K562 (cell line): ENCODE measurements at regions not wholly inside any gene's neighbourhood (a gene's known extent, or its start where the extent isn't known, plus 50 kb on each side); places are given as distances from the start of the nearest gene placed in this dataset.

Experiments used
- ATAC-seq: fragments of 200-7000 bp; cut with Tn5 transposase; 3 replicates; pipeline ENCODE4 v1.9.1; 2020; ENCODE audit warnings: moderate library complexity
- BruUV-seq: library from RNA; stranded (reverse); fragments of 400-500 nt; replicated peaks from 2 replicates; lab custom pipeline; 2021; lab: Mats Ljungman, UMichigan
- CTCF ChIA-PET: fragments of 300-600 bp; formaldehyde crosslinking; extraction: SDS; loops from one replicate; lab custom pipeline; 2021; ENCODE audit warnings: low intra/inter-chr PET ratio; lab: Yijun Ruan, JAX
- POLR2A ChIA-PET: fragments of 300-600, 350-650 bp; sonication (Branson Sonifier 250); formaldehyde crosslinking; extraction: SDS; loops from one replicate; lab custom pipeline; 2021; ENCODE audit warnings: antibody characterized with exemption, inconsistent platforms; lab: Yijun Ruan, JAX
- DNase-seq, 4 experiments: peaks; one replicate each; pipeline versions ENCODE4 v3.0.0 to v3.0.0-alpha.2; 2011 to 2018; ENCODE audit warnings: low spot score in 3 of 4, mixed read lengths in 3 of 4; ENCODE audit errors: extremely low read depth in 1 of 4
- FAIRE-seq: peaks from 2 replicates; lab custom pipeline; 2011; peaks lifted over from hg19 to GRCh38; lab: Jason Lieb, UNC
- H2AFZ ChIP-seq: 2 replicates; pipeline ENCODE4 v1.6.0; 2011; ENCODE audit warnings: low read depth, low read length, control low read depth, inconsistent platforms
- H3K27ac ChIP-seq: fragments of 200-600 bp; 3 replicates; pipeline ENCODE4 v1.8.0; 2011; ENCODE audit warnings: low read depth, mild to moderate bottlenecking, control low read depth, inconsistent platforms, low read length, moderate library complexity, mixed read lengths; ENCODE audit errors: extremely low read depth
- H3K27me3 ChIP-seq, 2 experiments: fragments of 300-600 bp in 1 of 2; 2 replicates in 1 of 2; 3 replicates in 1 of 2; pipeline versions ENCODE4 v1.6.0 to v1.8.0; 2011; ENCODE audit warnings: inconsistent platforms in 2 of 2, low read length in 2 of 2, mild to moderate bottlenecking in 1 of 2, mixed read lengths in 1 of 2, moderate library complexity in 1 of 2; ENCODE audit not compliant: control insufficient read depth in 2 of 2, insufficient read depth in 2 of 2
- H3K36me3 ChIP-seq: fragments of 300-600 bp; 3 replicates; pipeline ENCODE4 v1.8.0; 2011; ENCODE audit warnings: mild to moderate bottlenecking, low read length, inconsistent platforms; ENCODE audit not compliant: control insufficient read depth, insufficient read depth
- H3K4me1 ChIP-seq, 2 experiments: fragments of 200-600 bp in 1 of 2; replicated peaks in 1 of 2; 2 replicates in 1 of 2; 3 replicates in 1 of 2; pipeline versions ENCODE4 v1.5.1 to v1.8.0; 2011; ENCODE audit warnings: inconsistent platforms in 2 of 2, low read length in 2 of 2, mild to moderate bottlenecking in 1 of 2, mixed read lengths in 1 of 2, moderate library complexity in 1 of 2; ENCODE audit not compliant: control insufficient read depth in 2 of 2, insufficient read depth in 2 of 2
- H3K4me2 ChIP-seq: 2 replicates; pipeline ENCODE4 v1.6.1; 2011; ENCODE audit warnings: low read length, control low read depth, inconsistent platforms, mixed read lengths; ENCODE audit not compliant: insufficient read depth
- H3K4me3 ChIP-seq: fragments of 200-600 bp; sonication (generic), shearing (Covaris generic); 2 replicates; pipeline ENCODE4 v1.5.1; 2016; ENCODE audit warnings: control low read depth, inconsistent platforms
- H3K79me2 ChIP-seq: fragments of 200-600 bp; 3 replicates; pipeline ENCODE4 v1.8.0; 2011; ENCODE audit warnings: low read length, inconsistent platforms; ENCODE audit not compliant: control insufficient read depth, insufficient read depth
- H3K9ac ChIP-seq, 2 experiments: 2 replicates each; pipeline versions ENCODE4 v1.6.0 to v1.6.1; 2011; ENCODE audit warnings: low read depth in 2 of 2, low read length in 2 of 2, control low read depth in 1 of 2, inconsistent platforms in 1 of 2, mild to moderate bottlenecking in 1 of 2, mixed read lengths in 1 of 2; ENCODE audit not compliant: insufficient read depth in 1 of 2
- H3K9me1 ChIP-seq: one replicate; pipeline ENCODE4 v1.6.0; 2011; ENCODE audit warnings: inconsistent platforms, mild to moderate bottlenecking, low read length, moderate library complexity; ENCODE audit not compliant: control insufficient read depth, insufficient read depth
- H3K9me3 ChIP-seq: replicated peaks from 2 replicates; pipeline ENCODE4 v1.5.1; 2011; ENCODE audit warnings: low read depth, low read length, inconsistent platforms; ENCODE audit not compliant: control insufficient read depth, insufficient read depth
- H4K20me1 ChIP-seq: replicated peaks from 2 replicates; pipeline ENCODE4 v1.6.1; 2011; ENCODE audit warnings: low read length, inconsistent platforms, mixed read lengths; ENCODE audit not compliant: control insufficient read depth, insufficient read depth
- ATF2 ChIP-seq: sonication (generic); formaldehyde crosslinking; IDR thresholded peaks from 2 replicates; pipeline ENCODE4 v1.8.1; 2022; ENCODE audit warnings: missing genetic modification reagents
- BMI1 ChIP-seq: fragments of 150-350 bp; IDR thresholded peaks from 2 replicates; pipeline ENCODE4 v1.6.1; 2014; ENCODE audit warnings: low read length
- KLF13 ChIP-seq: fragments of 450-650 bp; IDR thresholded peaks from 2 replicates; pipeline ENCODE4 v1.6.1; 2016; ENCODE audit warnings: missing genetic modification characterization, low read depth, mild to moderate bottlenecking, missing compliant biosample characterization, moderate library complexity, borderline replicate concordance
- MIER1 ChIP-seq: fragments of 450-650 bp; IDR thresholded peaks from 2 replicates; pipeline ENCODE4 v1.6.1; 2016; ENCODE audit warnings: antibody characterized with exemption, mild to moderate bottlenecking, low read depth
- NFYB ChIP-seq: IDR thresholded peaks from 2 replicates; pipeline ENCODE4 v1.6.1; 2011; ENCODE audit warnings: mild to moderate bottlenecking, moderate library complexity; ENCODE audit not compliant: insufficient read length; ENCODE audit errors: extremely low read depth
- PKNOX1 ChIP-seq: fragments of 450-650 bp; IDR thresholded peaks from 2 replicates; pipeline ENCODE4 v1.6.1; 2016
- RREB1 ChIP-seq: fragments of 250-450 bp; sonication (Bioruptor Pico); IDR thresholded peaks from 2 replicates; pipeline ENCODE4 v1.4.0; 2020
- SREBF2 ChIP-seq: sonication (generic); formaldehyde crosslinking; IDR thresholded peaks from 2 replicates; pipeline ENCODE4 v1.4.0; 2020; ENCODE audit warnings: mild to moderate bottlenecking, missing genetic modification reagents
- SRSF3 ChIP-seq: fragments of 200-400 bp; formaldehyde crosslinking; IDR thresholded peaks from 2 replicates; pipeline ENCODE4 v1.6.1; 2016; ENCODE audit warnings: mild to moderate bottlenecking, low read length, moderate library complexity; ENCODE audit not compliant: insufficient read depth
- ZFP91 ChIP-seq: sonication (generic); formaldehyde crosslinking; IDR thresholded peaks from 2 replicates; pipeline ENCODE4 v1.8.0; 2022; ENCODE audit warnings: mild to moderate bottlenecking, missing genetic modification reagents
- ZNF507 ChIP-seq: conservative IDR thresholded peaks from 2 replicates; pipeline ENCODE4 v1.6.1; 2017; ENCODE audit warnings: missing genetic modification characterization, missing compliant biosample characterization
- ZNF584 ChIP-seq: fragments of 200-800 bp; sonication (Bioruptor generic); IDR thresholded peaks from 2 replicates; pipeline ENCODE4 v1.6.1; 2016; ENCODE audit warnings: low read depth, mild to moderate bottlenecking, missing genetic modification characterization, missing compliant biosample characterization
- WGBS: fragments of 100-300 bp; shearing (Covaris generic); methylation state at CpG from one replicate; pipeline ENCODE4 v1.1.6; 2016; ENCODE audit warnings: low coverage, mixed read lengths; ENCODE audit not compliant: insufficient coverage; ENCODE audit errors: missing lambda C conversion rate; 5-methylcytosine and 5-hydroxymethylcytosine counted together
- in situ Hi-C: fragments of 300-500 bp; cut with MboI; formaldehyde crosslinking; loops from 4 replicates; pipeline ENCODE4 v1.15.0; 2018; ENCODE audit warnings: inconsistent platforms, mixed read lengths
- intact Hi-C: fragments of 100-400 bp; cut with micrococcal nuclease; formaldehyde crosslinking; loops from 2 replicates; pipeline ENCODE4 v1.14.2; 2022

- POLR2A ChIA-PET, result interaction anchor here (0.5 kb wide), 1 partner anchor 46 kb away, joined by 3 read pairs; no protein-coding TSS in a partner anchor
- Histone ChIP-seq H4K20me1 (no peaks in the 10 kb centered on the region), H3K4me2 (no peak overlapping the region), H3K9me1 (no peaks in the 10 kb centered on the region), H3K9ac (no peak overlapping the region), H3K79me2 (no peaks in the 10 kb centered on the region), H2AFZ (no peak overlapping the region), H3K27me3 (no peaks in the 10 kb centered on the region), H3K9me3 (no peaks in the 10 kb centered on the region), H3K4me3 (no peak overlapping the region), H3K36me3 (no peaks in the 10 kb centered on the region), H3K4me1 (no peaks in the 10 kb centered on the region), H3K27ac (no peak overlapping the region)
- peak; percentile 7 to 67 (median 57) for DNase-seq
- intact Hi-C loops (no loop called here), in situ Hi-C loops (no loop called here)
- WGBS, result 2% methylated on average over 15 of the region's 15 CpGs
- FAIRE-seq, result no peak
- no TSS peak for BruUV-seq
- ATAC-seq, result peak; percentile 95
- CTCF ChIA-PET, result no interaction called here
- TF ChIP-seq ZNF507 (tag) (no peak), ZFP91 (CRISPR knock-in tag) (no peak), BMI1 (no peak), KLF13 (no peak), NFYB (peak; percentile 23), ZNF584 (CRISPR knock-in tag) (no peak), MIER1 (no peak), SRSF3 (no peak), RREB1 (CRISPR knock-in tag) (no peak), SREBF2 (CRISPR knock-in tag) (no peak), ATF2 (CRISPR knock-in tag) (no peak), PKNOX1 (peak; percentile 82)
Measured at GRCh38 chr1:29991025-29991424, 732.4 kb downstream of the MATN1 start.
